ENCODE measurements at regions not wholly inside any gene's neighbourhood (a gene's known extent, or its start where the extent isn't known, plus 50 kb on each side); places are given as distances from the start of the nearest gene placed in this dataset.

DNA sequence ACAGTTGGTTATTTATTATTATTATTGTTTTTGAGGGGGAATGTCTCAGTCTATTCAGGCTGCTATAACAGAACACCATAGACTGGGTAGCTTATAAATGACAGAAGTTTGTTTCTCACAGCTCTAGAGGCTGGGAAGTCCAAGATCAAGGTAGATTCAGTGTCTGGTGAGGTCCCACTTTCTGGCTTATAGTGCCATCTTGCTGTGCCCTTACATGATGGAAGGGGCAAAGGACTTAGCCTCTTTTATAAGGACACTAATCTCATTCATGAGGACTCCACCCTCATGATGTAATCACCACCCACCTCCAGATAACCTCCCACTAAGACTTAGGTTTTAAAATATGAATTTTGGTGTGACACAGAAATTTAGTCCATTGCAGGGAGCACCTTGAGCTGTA lies 224.6 kb downstream of the HAPSTR1 start:
- no peak for DNase-seq (ENCODE audit: low read depth)
- no peak overlapping the region for H3K4me3 ChIP-seq (ENCODE audit: low read depth, low read length)
- TF ChIP-seq, protein P1, sequence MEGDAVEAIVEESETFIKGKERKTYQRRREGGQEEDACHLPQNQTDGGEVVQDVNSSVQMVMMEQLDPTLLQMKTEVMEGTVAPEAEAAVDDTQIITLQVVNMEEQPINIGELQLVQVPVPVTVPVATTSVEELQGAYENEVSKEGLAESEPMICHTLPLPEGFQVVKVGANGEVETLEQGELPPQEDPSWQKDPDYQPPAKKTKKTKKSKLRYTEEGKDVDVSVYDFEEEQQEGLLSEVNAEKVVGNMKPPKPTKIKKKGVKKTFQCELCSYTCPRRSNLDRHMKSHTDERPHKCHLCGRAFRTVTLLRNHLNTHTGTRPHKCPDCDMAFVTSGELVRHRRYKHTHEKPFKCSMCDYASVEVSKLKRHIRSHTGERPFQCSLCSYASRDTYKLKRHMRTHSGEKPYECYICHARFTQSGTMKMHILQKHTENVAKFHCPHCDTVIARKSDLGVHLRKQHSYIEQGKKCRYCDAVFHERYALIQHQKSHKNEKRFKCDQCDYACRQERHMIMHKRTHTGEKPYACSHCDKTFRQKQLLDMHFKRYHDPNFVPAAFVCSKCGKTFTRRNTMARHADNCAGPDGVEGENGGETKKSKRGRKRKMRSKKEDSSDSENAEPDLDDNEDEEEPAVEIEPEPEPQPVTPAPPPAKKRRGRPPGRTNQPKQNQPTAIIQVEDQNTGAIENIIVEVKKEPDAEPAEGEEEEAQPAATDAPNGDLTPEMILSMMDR (IDR thresholded peaks at IDR 0.05; ENCODE audit: low read depth, low read length, missing control alignments): no peak

DNA sequence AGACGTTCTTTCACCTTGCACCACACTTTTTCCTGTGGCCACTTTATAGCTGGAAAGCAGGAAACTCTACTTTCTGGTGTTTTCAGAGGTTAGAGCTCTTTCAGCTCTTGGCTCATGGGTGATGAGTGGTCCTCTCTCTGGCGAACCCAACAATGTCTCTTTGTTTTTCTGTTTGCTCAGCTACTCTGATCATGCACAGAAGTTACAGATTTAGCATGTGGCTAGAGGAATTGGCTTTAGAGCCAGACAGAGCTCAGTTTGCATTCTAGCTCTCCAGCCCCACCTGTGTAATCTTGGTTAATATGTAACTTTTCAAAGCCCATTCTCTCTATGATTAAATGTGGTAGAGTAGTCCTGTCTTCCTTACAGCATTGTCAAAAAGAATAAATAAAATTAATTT lies 225.2 kb downstream of the HAPSTR1 start:
- TF ChIP-seq, protein P1 (IDR thresholded peaks at IDR 0.05; ENCODE audit: low read depth, low read length, missing control alignments): no peak
- DNase-seq (ENCODE audit: low read depth): no peak

GRCh38 chr16:9318764-9319163 lies 227.3 kb downstream of the HAPSTR1 start:
- no peak for DNase-seq (ENCODE audit: low read depth)
- TF ChIP-seq, protein P1 (IDR thresholded peaks at IDR 0.05; ENCODE audit: low read depth, low read length, missing control alignments): no peak

More for the DNA sequence above, 225.2 kb downstream of the HAPSTR1 start:
- H3K4me3 ChIP-seq (ENCODE audit: low read depth, low read length): no peak overlapping the region

GRCh38 chr16:9322769-9323168 lies 231.3 kb downstream of the HAPSTR1 start:
- TF ChIP-seq, protein P1 (IDR thresholded peaks at IDR 0.05; ENCODE audit: low read depth, low read length, missing control alignments): no peak
- no peak overlapping the region for H3K4me3 ChIP-seq (ENCODE audit: low read depth, low read length)
- DNase-seq (ENCODE audit: low read depth): no peak

More at GRCh38 chr16:9318764-9319163, 227.3 kb downstream of the HAPSTR1 start:
- H3K4me3 ChIP-seq (ENCODE audit: low read depth, low read length): no peak overlapping the region

DNA sequence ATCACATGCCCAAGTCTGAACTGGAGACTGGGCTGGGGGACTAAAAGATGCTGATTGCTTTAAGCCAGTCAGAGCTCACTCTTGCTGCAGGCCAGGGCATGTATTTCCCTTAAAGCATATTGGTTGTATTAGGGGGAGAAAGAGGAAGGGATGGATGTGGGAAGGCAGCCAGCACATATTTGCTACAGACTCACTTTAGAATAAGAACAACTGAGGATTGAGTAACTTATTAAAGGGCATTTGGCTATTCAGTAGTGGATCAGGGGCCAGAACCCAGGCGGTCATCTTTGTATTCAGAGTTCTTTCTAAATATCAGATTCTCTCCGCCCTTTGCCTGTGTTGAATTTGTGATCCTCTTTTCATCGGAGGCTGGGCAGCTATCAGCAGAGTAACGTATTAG lies 231.7 kb downstream of the HAPSTR1 start:
- H3K4me3 ChIP-seq (ENCODE audit: low read depth, low read length): no peak overlapping the region
- TF ChIP-seq, protein P1 (IDR thresholded peaks at IDR 0.05; ENCODE audit: low read depth, low read length, missing control alignments): no peak
- no peak for DNase-seq (ENCODE audit: low read depth)

- no peak for DNase-seq (ENCODE audit: low read depth)
- H3K4me3 ChIP-seq (ENCODE audit: low read depth, low read length): no peak overlapping the region
- TF ChIP-seq, protein P1 (IDR thresholded peaks at IDR 0.05; ENCODE audit: low read depth, low read length, missing control alignments): no peak
These were observed 235.8 kb downstream of the HAPSTR1 start for GRCh38 chr16:9327253-9327652.

DNA sequence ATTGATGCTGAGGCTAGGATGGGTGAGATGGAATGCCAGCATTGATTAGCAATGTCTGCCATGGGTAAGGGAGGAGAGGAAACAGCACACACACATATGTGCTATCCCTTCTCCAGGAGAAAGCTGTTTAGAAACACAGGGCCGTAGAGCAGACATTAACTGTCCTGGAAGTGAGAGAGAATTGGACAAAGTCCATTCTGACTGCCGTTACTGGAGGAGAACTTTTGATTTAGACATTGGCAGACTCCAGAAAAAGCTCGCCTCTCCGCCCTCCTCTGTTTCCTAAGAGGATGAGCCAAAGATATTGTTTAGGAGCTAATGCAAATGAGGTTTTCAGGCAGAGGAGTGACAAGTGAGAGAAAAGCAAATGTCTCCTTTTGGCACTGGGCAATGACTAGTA lies 237.0 kb downstream of the HAPSTR1 start:
- DNase-seq (ENCODE audit: low read depth): no peak
- no peak overlapping the region for H3K4me3 ChIP-seq (ENCODE audit: low read depth, low read length)
- TF ChIP-seq, protein P1 (IDR thresholded peaks at IDR 0.05; ENCODE audit: low read depth, low read length, missing control alignments): no peak

All from GM12864 (cell line).